ENCODE measurements at regions not wholly inside any gene's neighbourhood (a gene's known extent, or its start where the extent isn't known, plus 50 kb on each side); places are given as distances from the start of the nearest gene placed in this dataset.

DNA sequence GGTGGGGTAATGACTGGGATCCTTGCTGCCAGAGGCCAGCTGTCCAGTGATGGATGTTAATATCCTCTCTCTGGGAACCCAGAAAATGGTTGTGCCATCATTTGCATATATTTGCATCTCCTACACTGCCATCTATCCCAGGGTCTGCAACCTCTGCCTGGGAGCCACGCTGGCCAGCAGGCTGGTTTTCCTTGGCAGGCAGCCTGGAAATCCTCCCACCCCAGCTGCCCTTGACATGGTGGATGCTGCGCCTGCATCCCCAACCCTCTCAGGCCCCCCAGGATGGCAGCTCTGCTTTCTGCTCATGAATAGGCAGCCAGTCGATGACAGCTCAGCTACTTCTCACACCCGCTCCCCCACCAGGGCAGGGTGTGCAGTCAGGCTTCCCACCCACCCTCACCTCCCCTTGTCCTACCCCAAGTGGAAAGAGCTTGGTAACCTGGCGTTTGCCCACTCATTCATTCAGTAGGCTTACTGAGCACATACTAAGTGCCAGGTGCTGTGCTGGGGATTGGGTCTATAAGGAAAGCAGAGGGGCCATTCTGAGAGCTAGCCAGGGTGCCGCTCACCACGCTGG, 202.5 kb downstream of the TRIM29 start:
- H3K27me3 ChIP-seq (ENCODE audit: control insufficient read depth, insufficient read depth, low read length), result 0 out of 2 replicates have a peak, but pooled peaks cover 3% of the 10 kb centered on the region
- no peaks in the 10 kb centered on the region for H3K9me3 ChIP-seq (ENCODE audit: control insufficient read depth, insufficient read depth, low read depth, low read length)
- H3K27ac ChIP-seq (ENCODE audit: low read depth, low read length), result no peak overlapping the region
- no peak overlapping the region for H3K9ac ChIP-seq (ENCODE audit: low read length)
- H3K4me3 ChIP-seq (ENCODE audit: low read depth, low read length), result no peak overlapping the region
- no peaks in the 10 kb centered on the region for H3K36me3 ChIP-seq (ENCODE audit: control insufficient read depth, insufficient read depth, low read length)
- peaks cover 33% of the 10 kb centered on the region for H3K4me1 ChIP-seq (ENCODE audit: control insufficient read depth, insufficient read depth, low read length)

GRCh38 chr11:119934866-119935265, 203.0 kb downstream of the TRIM29 start:
- H3K9me3 ChIP-seq (ENCODE audit: control insufficient read depth, insufficient read depth, low read depth, low read length), result no peaks in the 10 kb centered on the region
- H3K36me3 ChIP-seq (ENCODE audit: control insufficient read depth, insufficient read depth, low read length), result no peaks in the 10 kb centered on the region
- no peak overlapping the region for H3K27ac ChIP-seq (ENCODE audit: low read depth, low read length)
- H3K4me3 ChIP-seq (ENCODE audit: low read depth, low read length), result no peak overlapping the region
- H3K9ac ChIP-seq (ENCODE audit: low read length), result no peak overlapping the region
- peaks cover 33% of the 10 kb centered on the region for H3K4me1 ChIP-seq (ENCODE audit: control insufficient read depth, insufficient read depth, low read length)
- H3K27me3 ChIP-seq (ENCODE audit: control insufficient read depth, insufficient read depth, low read length), result 0 out of 2 replicates have a peak, but pooled peaks cover 3% of the 10 kb centered on the region

- Histone ChIP-seq H3K4me1 (ENCODE audit: control insufficient read depth, insufficient read depth, low read length) (peaks cover 33% of the 10 kb centered on the region), H3K36me3 (ENCODE audit: control insufficient read depth, insufficient read depth, low read length) (no peaks in the 10 kb centered on the region), H3K4me3 (ENCODE audit: low read depth, low read length) (no peak overlapping the region), H3K27ac (ENCODE audit: low read depth, low read length) (no peak overlapping the region), H3K9ac (ENCODE audit: low read length) (no peak overlapping the region), H3K27me3 (ENCODE audit: control insufficient read depth, insufficient read depth, low read length) (0 out of 2 replicates have a peak, but pooled peaks cover 3% of the 10 kb centered on the region), H3K9me3 (ENCODE audit: control insufficient read depth, insufficient read depth, low read depth, low read length) (no peaks in the 10 kb centered on the region)
Observed at GRCh38 chr11:119934267-119934666, 203.6 kb downstream of the TRIM29 start.

GRCh38 chr11:119933584-119933983, 204.3 kb downstream of the TRIM29 start:
- Histone ChIP-seq H3K36me3 (ENCODE audit: control insufficient read depth, insufficient read depth, low read length) (no peaks in the 10 kb centered on the region), H3K9ac (ENCODE audit: low read length) (no peak overlapping the region), H3K4me3 (ENCODE audit: low read depth, low read length) (no peak overlapping the region), H3K27me3 (ENCODE audit: control insufficient read depth, insufficient read depth, low read length) (0 out of 2 replicates have a peak, but pooled peaks cover 3% of the 10 kb centered on the region), H3K27ac (ENCODE audit: low read depth, low read length) (no peak overlapping the region), H3K4me1 (ENCODE audit: control insufficient read depth, insufficient read depth, low read length) (peaks cover 33% of the 10 kb centered on the region), H3K9me3 (ENCODE audit: control insufficient read depth, insufficient read depth, low read depth, low read length) (no peaks in the 10 kb centered on the region)

GRCh38 chr11:119932828-119933562, 204.0 kb upstream of the NECTIN1 start:
- Histone ChIP-seq H3K27me3 (ENCODE audit: control insufficient read depth, insufficient read depth, low read length) (0 out of 2 replicates have a peak, but pooled peaks cover 3% of the 10 kb centered on the region), H3K27ac (ENCODE audit: low read depth, low read length) (no peak overlapping the region)

DNA sequence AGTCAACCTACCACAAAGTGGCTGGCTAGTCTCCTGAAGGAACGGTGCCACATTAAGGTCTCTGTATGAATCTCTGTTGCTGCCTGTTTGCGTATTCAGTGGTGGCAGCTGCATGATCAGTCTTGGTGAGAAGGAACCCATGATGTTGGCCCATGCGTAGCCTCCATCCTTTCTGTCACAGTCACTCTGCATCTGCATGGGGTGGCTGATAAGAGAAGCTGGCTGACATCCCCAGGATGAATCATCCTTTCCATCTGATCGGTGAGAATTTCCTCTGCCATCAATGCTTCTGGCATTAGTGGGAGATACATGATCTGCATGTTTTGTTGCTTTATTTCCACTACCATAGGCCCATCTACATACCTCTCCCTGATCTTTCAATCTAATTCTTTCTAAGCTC, 199.0 kb upstream of the NECTIN1 start:
- H3K4me1 ChIP-seq (ENCODE audit: control insufficient read depth, insufficient read depth, low read length), result peaks cover under 1% of the 10 kb centered on the region; the same call in 1 of the 2 replicates
- H3K4me3 ChIP-seq (ENCODE audit: low read depth, low read length), result no peak overlapping the region
- H3K36me3 ChIP-seq (ENCODE audit: control insufficient read depth, insufficient read depth, low read length), result no peaks in the 10 kb centered on the region
- H3K9me3 ChIP-seq (ENCODE audit: control insufficient read depth, insufficient read depth, low read depth, low read length), result no peaks in the 10 kb centered on the region
- H3K9ac ChIP-seq (ENCODE audit: low read length), result no peak overlapping the region
- no peak overlapping the region for H3K27ac ChIP-seq (ENCODE audit: low read depth, low read length)
- H3K27me3 ChIP-seq (ENCODE audit: control insufficient read depth, insufficient read depth, low read length), result 0 out of 2 replicates have a peak, but pooled peaks cover 3% of the 10 kb centered on the region

More at GRCh38 chr11:119932828-119933562, 204.0 kb upstream of the NECTIN1 start:
- Histone ChIP-seq H3K9ac (ENCODE audit: low read length) (no peak overlapping the region), H3K4me1 (ENCODE audit: control insufficient read depth, insufficient read depth, low read length) (peaks cover 33% of the 10 kb centered on the region), H3K36me3 (ENCODE audit: control insufficient read depth, insufficient read depth, low read length) (no peaks in the 10 kb centered on the region), H3K9me3 (ENCODE audit: control insufficient read depth, insufficient read depth, low read depth, low read length) (no peaks in the 10 kb centered on the region), H3K4me3 (ENCODE audit: low read depth, low read length) (no peak overlapping the region)

DNA sequence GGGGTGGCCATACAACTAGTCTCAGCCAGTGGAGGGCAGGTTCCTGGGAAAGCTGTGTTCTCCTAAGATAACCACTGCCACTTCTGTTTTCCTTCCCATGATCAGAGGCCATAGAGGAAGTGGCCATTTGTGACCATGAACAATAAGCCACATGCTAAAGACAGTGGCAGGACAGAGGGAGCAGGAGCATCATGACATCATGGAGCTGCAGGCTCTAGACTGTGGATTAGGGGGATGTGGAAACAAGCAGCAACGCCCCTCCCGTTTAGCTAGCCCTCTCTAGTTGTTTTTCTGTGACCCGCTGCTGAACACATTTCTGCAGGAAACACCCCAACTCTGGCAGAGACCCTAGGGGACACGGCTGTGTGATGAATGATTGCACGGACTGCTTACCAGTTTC, 195.0 kb upstream of the NECTIN1 start:
- H3K4me3 ChIP-seq (ENCODE audit: low read depth, low read length), result no peak overlapping the region
- H3K36me3 ChIP-seq (ENCODE audit: control insufficient read depth, insufficient read depth, low read length), result no peaks in the 10 kb centered on the region
- H3K9ac ChIP-seq (ENCODE audit: low read length), result no peak overlapping the region
- peaks cover 5% of the 10 kb centered on the region; the same call in 1 of the 2 replicates for H3K27me3 ChIP-seq (ENCODE audit: control insufficient read depth, insufficient read depth, low read length)
- no peak overlapping the region for H3K27ac ChIP-seq (ENCODE audit: low read depth, low read length)
- H3K9me3 ChIP-seq (ENCODE audit: control insufficient read depth, insufficient read depth, low read depth, low read length), result no peaks in the 10 kb centered on the region
- H3K4me1 ChIP-seq (ENCODE audit: control insufficient read depth, insufficient read depth, low read length), result no peaks in the 10 kb centered on the region

DNA sequence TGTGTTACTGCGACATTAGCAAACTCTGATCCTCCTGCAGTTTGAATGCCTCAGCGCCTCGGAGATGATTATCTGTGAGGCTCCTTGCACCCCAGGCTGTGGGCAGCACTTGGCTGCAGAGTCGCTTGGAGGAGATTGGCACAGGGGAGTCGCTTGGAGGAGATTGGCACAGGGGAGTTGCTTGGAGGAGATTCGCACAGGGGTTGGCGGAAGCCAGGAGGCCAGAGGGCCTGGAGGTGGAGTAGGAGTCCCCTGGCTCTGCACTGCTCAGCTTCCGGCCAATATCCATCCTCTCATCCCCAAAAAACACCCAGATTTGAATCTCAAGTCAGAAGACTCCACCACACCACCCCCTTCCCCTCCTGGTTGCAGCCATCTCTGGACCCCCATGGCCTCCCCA, 192.6 kb upstream of the NECTIN1 start:
- Histone ChIP-seq H3K9ac (ENCODE audit: low read length) (no peak overlapping the region), H3K9me3 (ENCODE audit: control insufficient read depth, insufficient read depth, low read depth, low read length) (no peaks in the 10 kb centered on the region), H3K4me3 (ENCODE audit: low read depth, low read length) (no peak overlapping the region), H3K4me1 (ENCODE audit: control insufficient read depth, insufficient read depth, low read length) (no peaks in the 10 kb centered on the region), H3K27ac (ENCODE audit: low read depth, low read length) (no peak overlapping the region), H3K27me3 (ENCODE audit: control insufficient read depth, insufficient read depth, low read length) (peaks cover 5% of the 10 kb centered on the region; the same call in 1 of the 2 replicates), H3K36me3 (ENCODE audit: control insufficient read depth, insufficient read depth, low read length) (no peaks in the 10 kb centered on the region)

DNA sequence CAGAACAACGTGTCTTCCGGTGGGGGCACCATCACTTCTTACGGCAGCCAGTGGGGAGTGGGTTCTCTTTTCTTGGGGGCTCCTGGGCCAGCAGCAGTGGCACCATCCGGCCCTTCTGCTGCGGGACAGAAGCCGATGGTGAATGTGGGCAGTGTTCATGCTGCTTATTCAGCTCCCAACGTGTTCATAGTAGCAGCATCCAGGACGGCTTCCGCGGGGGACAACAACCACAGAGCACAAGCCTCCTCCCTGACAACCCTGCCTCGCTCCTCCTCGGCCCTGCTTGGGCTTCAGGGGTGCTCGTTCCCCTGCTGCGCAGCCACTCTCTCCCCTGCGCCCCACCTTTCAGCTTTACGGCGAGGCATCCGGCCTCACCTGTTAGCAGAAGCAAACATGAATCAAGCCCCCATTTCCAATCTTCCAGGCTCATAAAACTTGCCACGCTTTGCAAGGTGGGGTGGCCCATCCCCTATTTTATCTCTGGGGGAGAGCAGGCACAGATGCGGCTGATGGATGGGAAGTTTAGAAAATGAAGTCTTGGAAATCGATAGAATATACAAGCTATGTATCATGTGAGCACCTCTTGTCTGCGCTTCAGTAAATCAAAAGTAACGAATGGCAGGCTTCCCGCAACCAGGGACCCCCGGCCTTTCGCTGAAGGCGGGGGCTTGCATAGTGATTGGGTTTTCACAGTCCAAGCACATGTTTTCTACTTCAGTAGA, 191.8 kb upstream of the NECTIN1 start:
- Histone ChIP-seq H3K4me1 (ENCODE audit: control insufficient read depth, insufficient read depth, low read length) (no peaks in the 10 kb centered on the region), H3K4me3 (ENCODE audit: low read depth, low read length) (no peak overlapping the region), H3K9ac (ENCODE audit: low read length) (no peak overlapping the region), H3K36me3 (ENCODE audit: control insufficient read depth, insufficient read depth, low read length) (no peaks in the 10 kb centered on the region), H3K9me3 (ENCODE audit: control insufficient read depth, insufficient read depth, low read depth, low read length) (peaks cover 3% of the 10 kb centered on the region), H3K27ac (ENCODE audit: low read depth, low read length) (no peak overlapping the region), H3K27me3 (ENCODE audit: control insufficient read depth, insufficient read depth, low read length) (peaks cover 5% of the 10 kb centered on the region; the same call in 1 of the 2 replicates)

DNA sequence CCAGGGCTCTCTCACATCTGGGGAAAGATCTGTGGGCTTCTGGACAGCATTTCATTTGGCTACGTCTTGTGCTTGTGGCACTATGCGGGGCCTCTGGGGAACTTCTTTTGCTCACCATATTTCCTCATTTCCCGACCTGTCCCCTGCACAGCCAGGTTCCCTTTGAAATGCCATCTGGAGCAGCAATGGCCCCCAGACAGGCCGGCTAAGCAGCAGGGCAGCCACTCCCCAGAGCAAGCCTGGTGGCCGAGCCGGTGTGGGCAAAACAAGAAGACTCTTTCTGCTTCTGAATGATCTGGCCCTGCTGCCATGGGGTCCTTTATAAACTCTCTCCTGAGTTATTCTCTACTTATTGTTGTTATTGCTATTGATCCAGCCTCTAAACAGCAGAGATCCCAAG, 190.7 kb upstream of the NECTIN1 start:
- Histone ChIP-seq H3K9me3 (ENCODE audit: control insufficient read depth, insufficient read depth, low read depth, low read length) (peaks cover 11% of the 10 kb centered on the region), H3K4me3 (ENCODE audit: low read depth, low read length) (no peak overlapping the region), H3K9ac (ENCODE audit: low read length) (no peak overlapping the region), H3K27ac (ENCODE audit: low read depth, low read length) (no peak overlapping the region), H3K36me3 (ENCODE audit: control insufficient read depth, insufficient read depth, low read length) (no peaks in the 10 kb centered on the region), H3K27me3 (ENCODE audit: control insufficient read depth, insufficient read depth, low read length) (peaks cover 5% of the 10 kb centered on the region; the same call in 1 of the 2 replicates), H3K4me1 (ENCODE audit: control insufficient read depth, insufficient read depth, low read length) (no peaks in the 10 kb centered on the region)

GRCh38 chr11:119918347-119918746, 189.3 kb upstream of the NECTIN1 start:
- Histone ChIP-seq H3K9ac (ENCODE audit: low read length) (no peak overlapping the region), H3K9me3 (ENCODE audit: control insufficient read depth, insufficient read depth, low read depth, low read length) (peaks cover 17% of the 10 kb centered on the region), H3K4me3 (ENCODE audit: low read depth, low read length) (no peak overlapping the region), H3K4me1 (ENCODE audit: control insufficient read depth, insufficient read depth, low read length) (no peaks in the 10 kb centered on the region), H3K27ac (ENCODE audit: low read depth, low read length) (no peak overlapping the region), H3K36me3 (ENCODE audit: control insufficient read depth, insufficient read depth, low read length) (no peaks in the 10 kb centered on the region), H3K27me3 (ENCODE audit: control insufficient read depth, insufficient read depth, low read length) (peaks cover 5% of the 10 kb centered on the region; the same call in 1 of the 2 replicates)

Data from HUES6 (cell line).